K562 (cell line): ENCODE measurements at regions not wholly inside any gene's neighbourhood (a gene's known extent, or its start where the extent isn't known, plus 50 kb on each side); places are given as distances from the start of the nearest gene placed in this dataset.

Experiments
- ATAC-seq: fragments of 200-7000 bp; cut with Tn5 transposase; 3 replicates; pipeline ENCODE4 v1.9.1; 2020; ENCODE audit warnings: moderate library complexity
- BruUV-seq: library from RNA; stranded (reverse); fragments of 400-500 nt; replicated peaks from 2 replicates; lab custom pipeline; 2021; lab: Mats Ljungman, UMichigan
- CTCF ChIA-PET: fragments of 300-600 bp; formaldehyde crosslinking; extraction: SDS; loops from one replicate; lab custom pipeline; 2021; ENCODE audit warnings: low intra/inter-chr PET ratio; lab: Yijun Ruan, JAX
- POLR2A ChIA-PET: fragments of 300-600, 350-650 bp; sonication (Branson Sonifier 250); formaldehyde crosslinking; extraction: SDS; loops from one replicate; lab custom pipeline; 2021; ENCODE audit warnings: antibody characterized with exemption, inconsistent platforms; lab: Yijun Ruan, JAX
- DNase-seq, 4 experiments: peaks; one replicate each; pipeline versions ENCODE4 v3.0.0 to v3.0.0-alpha.2; 2011 to 2018; ENCODE audit warnings: low spot score in 3 of 4, mixed read lengths in 3 of 4; ENCODE audit errors: extremely low read depth in 1 of 4
- FAIRE-seq: peaks from 2 replicates; lab custom pipeline; 2011; peaks lifted over from hg19 to GRCh38; lab: Jason Lieb, UNC
- H2AFZ ChIP-seq: 2 replicates; pipeline ENCODE4 v1.6.0; 2011; ENCODE audit warnings: low read depth, low read length, control low read depth, inconsistent platforms
- H3K27ac ChIP-seq: fragments of 200-600 bp; 3 replicates; pipeline ENCODE4 v1.8.0; 2011; ENCODE audit warnings: low read depth, mild to moderate bottlenecking, control low read depth, inconsistent platforms, low read length, moderate library complexity, mixed read lengths; ENCODE audit errors: extremely low read depth
- H3K27me3 ChIP-seq, 2 experiments: fragments of 300-600 bp in 1 of 2; 2 replicates in 1 of 2; 3 replicates in 1 of 2; pipeline versions ENCODE4 v1.6.0 to v1.8.0; 2011; ENCODE audit warnings: inconsistent platforms in 2 of 2, low read length in 2 of 2, mild to moderate bottlenecking in 1 of 2, mixed read lengths in 1 of 2, moderate library complexity in 1 of 2; ENCODE audit not compliant: control insufficient read depth in 2 of 2, insufficient read depth in 2 of 2
- H3K36me3 ChIP-seq: fragments of 300-600 bp; 3 replicates; pipeline ENCODE4 v1.8.0; 2011; ENCODE audit warnings: mild to moderate bottlenecking, low read length, inconsistent platforms; ENCODE audit not compliant: control insufficient read depth, insufficient read depth
- H3K4me1 ChIP-seq, 2 experiments: fragments of 200-600 bp in 1 of 2; replicated peaks in 1 of 2; 2 replicates in 1 of 2; 3 replicates in 1 of 2; pipeline versions ENCODE4 v1.5.1 to v1.8.0; 2011; ENCODE audit warnings: inconsistent platforms in 2 of 2, low read length in 2 of 2, mild to moderate bottlenecking in 1 of 2, mixed read lengths in 1 of 2, moderate library complexity in 1 of 2; ENCODE audit not compliant: control insufficient read depth in 2 of 2, insufficient read depth in 2 of 2
- H3K4me2 ChIP-seq: 2 replicates; pipeline ENCODE4 v1.6.1; 2011; ENCODE audit warnings: low read length, control low read depth, inconsistent platforms, mixed read lengths; ENCODE audit not compliant: insufficient read depth
- H3K4me3 ChIP-seq: fragments of 200-600 bp; sonication (generic), shearing (Covaris generic); 2 replicates; pipeline ENCODE4 v1.5.1; 2016; ENCODE audit warnings: control low read depth, inconsistent platforms
- H3K79me2 ChIP-seq: fragments of 200-600 bp; 3 replicates; pipeline ENCODE4 v1.8.0; 2011; ENCODE audit warnings: low read length, inconsistent platforms; ENCODE audit not compliant: control insufficient read depth, insufficient read depth
- H3K9ac ChIP-seq, 2 experiments: 2 replicates each; pipeline versions ENCODE4 v1.6.0 to v1.6.1; 2011; ENCODE audit warnings: low read depth in 2 of 2, low read length in 2 of 2, control low read depth in 1 of 2, inconsistent platforms in 1 of 2, mild to moderate bottlenecking in 1 of 2, mixed read lengths in 1 of 2; ENCODE audit not compliant: insufficient read depth in 1 of 2
- H3K9me1 ChIP-seq: one replicate; pipeline ENCODE4 v1.6.0; 2011; ENCODE audit warnings: inconsistent platforms, mild to moderate bottlenecking, low read length, moderate library complexity; ENCODE audit not compliant: control insufficient read depth, insufficient read depth
- H3K9me3 ChIP-seq: replicated peaks from 2 replicates; pipeline ENCODE4 v1.5.1; 2011; ENCODE audit warnings: low read depth, low read length, inconsistent platforms; ENCODE audit not compliant: control insufficient read depth, insufficient read depth
- H4K20me1 ChIP-seq: replicated peaks from 2 replicates; pipeline ENCODE4 v1.6.1; 2011; ENCODE audit warnings: low read length, inconsistent platforms, mixed read lengths; ENCODE audit not compliant: control insufficient read depth, insufficient read depth
- JUNB ChIP-seq: fragments of 450-650 bp; formaldehyde crosslinking; conservative IDR thresholded peaks from 2 replicates; pipeline ENCODE4 v1.4.0; 2020; ENCODE audit warnings: mild to moderate bottlenecking
- KDM1A ChIP-seq, 2 experiments: fragments of 450-650 bp; IDR thresholded peaks; 2 replicates each; pipeline ENCODE4 v1.6.1; 2016; ENCODE audit warnings: mild to moderate bottlenecking in 2 of 2
- MEF2A ChIP-seq: IDR thresholded peaks from 2 replicates; pipeline ENCODE4 v1.6.1; 2011; ENCODE audit warnings: low read depth, mild to moderate bottlenecking, low read length, moderate library complexity; ENCODE audit not compliant: control insufficient read depth
- POLR3G ChIP-seq: IDR thresholded peaks from 2 replicates; pipeline ENCODE4 v1.6.1; 2011; ENCODE audit not compliant: insufficient read length, insufficient replicate concordance; ENCODE audit errors: extremely low read depth
- SAFB ChIP-seq: fragments of 200-400 bp; formaldehyde crosslinking; IDR thresholded peaks from 2 replicates; pipeline ENCODE4 v1.6.1; 2017; ENCODE audit warnings: low read depth, low read length, borderline replicate concordance
- SRF ChIP-seq, 2 experiments: fragments of 250-450, 450-650 bp in 1 of 2; sonication (Bioruptor Pico) in 1 of 2; sonication (generic) in 1 of 2; formaldehyde crosslinking; IDR thresholded peaks; 2 replicates each; pipeline versions ENCODE4 v1.5.0 to v1.5.1; 2020 to 2022; ENCODE audit warnings: mild to moderate bottlenecking in 1 of 2, missing genetic modification reagents in 1 of 2
- WGBS: fragments of 100-300 bp; shearing (Covaris generic); methylation state at CpG from one replicate; pipeline ENCODE4 v1.1.6; 2016; ENCODE audit warnings: low coverage, mixed read lengths; ENCODE audit not compliant: insufficient coverage; ENCODE audit errors: missing lambda C conversion rate; 5-methylcytosine and 5-hydroxymethylcytosine counted together
- in situ Hi-C: fragments of 300-500 bp; cut with MboI; formaldehyde crosslinking; loops from 4 replicates; pipeline ENCODE4 v1.15.0; 2018; ENCODE audit warnings: inconsistent platforms, mixed read lengths
- intact Hi-C: fragments of 100-400 bp; cut with micrococcal nuclease; formaldehyde crosslinking; loops from 2 replicates; pipeline ENCODE4 v1.14.2; 2022
- TF ChIP-seq, protein P1 (sequence below): sonication (generic); formaldehyde crosslinking; IDR thresholded peaks from 2 replicates; pipeline ENCODE4 v1.8.0; 2023; ENCODE audit warnings: missing genetic modification reagents, mild to moderate bottlenecking, borderline replicate concordance

DNA sequence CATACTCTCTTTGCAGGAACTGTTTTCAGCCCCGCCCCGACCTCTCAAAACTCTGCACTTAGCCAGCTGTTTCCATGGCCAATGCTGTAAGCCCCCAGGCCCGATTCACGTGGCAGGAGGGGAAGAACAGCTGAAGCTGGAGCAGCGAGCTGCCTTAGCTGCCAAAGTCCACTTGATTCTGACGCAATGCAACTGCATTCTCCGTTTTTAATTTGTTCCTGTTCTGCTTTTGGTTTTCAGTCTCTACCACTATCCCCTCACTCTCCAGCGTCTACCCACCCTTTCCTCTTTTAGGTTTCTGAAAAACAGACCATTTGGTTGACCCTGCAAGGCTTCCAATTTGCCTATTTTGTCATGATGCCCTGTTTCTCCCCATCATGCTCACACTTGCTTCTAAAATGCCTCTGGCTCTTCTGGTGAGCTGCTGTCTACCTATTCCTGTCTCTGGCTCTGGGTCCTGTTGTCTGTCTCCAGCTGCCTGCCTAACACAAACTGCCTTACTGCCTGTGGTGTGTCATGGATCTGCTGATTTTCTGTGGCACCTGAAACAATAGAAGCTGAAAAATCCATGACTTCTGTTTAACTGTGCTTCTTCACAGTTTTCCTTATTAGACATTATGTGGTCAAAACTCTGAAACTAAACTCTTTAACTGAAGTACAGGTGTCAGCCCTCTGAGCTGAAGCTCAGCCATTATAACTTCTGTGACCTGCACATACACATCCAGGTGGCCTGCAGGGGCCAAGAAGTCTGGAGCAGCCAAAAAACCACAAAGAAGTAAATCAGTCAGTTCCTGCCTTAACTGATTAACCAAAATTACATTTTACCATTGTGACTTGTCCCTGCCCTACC, 160.5 kb upstream of the AGTR2 start:
- intact Hi-C loops (no loop called here), in situ Hi-C loops (no loop called here)
- DNase-seq (no peak), FAIRE-seq (no peak), ATAC-seq (no peak)
- H3K9me1 ChIP-seq, result no peaks in the 10 kb centered on the region
- no peaks in the 10 kb centered on the region for H3K36me3 ChIP-seq
- H3K27ac ChIP-seq, result no peak overlapping the region
- no peaks in the 10 kb centered on the region for H3K27me3 ChIP-seq
- BruUV-seq, result no TSS peak
- CTCF ChIA-PET, result no interaction called here
- H3K9me3 ChIP-seq, result no peaks in the 10 kb centered on the region
- H3K4me3 ChIP-seq, result no peak overlapping the region
- H3K9ac ChIP-seq, result no peak overlapping the region
- no peak overlapping the region for H3K4me2 ChIP-seq
- H2AFZ ChIP-seq, result no peak overlapping the region
- H3K4me1 ChIP-seq, result no peaks in the 10 kb centered on the region
- H3K79me2 ChIP-seq, result no peaks in the 10 kb centered on the region
- 0% methylated on average over 5 of the region's 8 CpGs for WGBS
- TF ChIP-seq JUNB (CRISPR knock-in tag) (no peak), POLR3G (no peak), MEF2A (no peak), SAFB (no peak), SRF (CRISPR knock-in tag; IDR thresholded peaks at IDR 0.05) (no peak), KDM1A (IDR thresholded peaks at IDR 0.05) (no peak)
- TF ChIP-seq, protein P1, sequence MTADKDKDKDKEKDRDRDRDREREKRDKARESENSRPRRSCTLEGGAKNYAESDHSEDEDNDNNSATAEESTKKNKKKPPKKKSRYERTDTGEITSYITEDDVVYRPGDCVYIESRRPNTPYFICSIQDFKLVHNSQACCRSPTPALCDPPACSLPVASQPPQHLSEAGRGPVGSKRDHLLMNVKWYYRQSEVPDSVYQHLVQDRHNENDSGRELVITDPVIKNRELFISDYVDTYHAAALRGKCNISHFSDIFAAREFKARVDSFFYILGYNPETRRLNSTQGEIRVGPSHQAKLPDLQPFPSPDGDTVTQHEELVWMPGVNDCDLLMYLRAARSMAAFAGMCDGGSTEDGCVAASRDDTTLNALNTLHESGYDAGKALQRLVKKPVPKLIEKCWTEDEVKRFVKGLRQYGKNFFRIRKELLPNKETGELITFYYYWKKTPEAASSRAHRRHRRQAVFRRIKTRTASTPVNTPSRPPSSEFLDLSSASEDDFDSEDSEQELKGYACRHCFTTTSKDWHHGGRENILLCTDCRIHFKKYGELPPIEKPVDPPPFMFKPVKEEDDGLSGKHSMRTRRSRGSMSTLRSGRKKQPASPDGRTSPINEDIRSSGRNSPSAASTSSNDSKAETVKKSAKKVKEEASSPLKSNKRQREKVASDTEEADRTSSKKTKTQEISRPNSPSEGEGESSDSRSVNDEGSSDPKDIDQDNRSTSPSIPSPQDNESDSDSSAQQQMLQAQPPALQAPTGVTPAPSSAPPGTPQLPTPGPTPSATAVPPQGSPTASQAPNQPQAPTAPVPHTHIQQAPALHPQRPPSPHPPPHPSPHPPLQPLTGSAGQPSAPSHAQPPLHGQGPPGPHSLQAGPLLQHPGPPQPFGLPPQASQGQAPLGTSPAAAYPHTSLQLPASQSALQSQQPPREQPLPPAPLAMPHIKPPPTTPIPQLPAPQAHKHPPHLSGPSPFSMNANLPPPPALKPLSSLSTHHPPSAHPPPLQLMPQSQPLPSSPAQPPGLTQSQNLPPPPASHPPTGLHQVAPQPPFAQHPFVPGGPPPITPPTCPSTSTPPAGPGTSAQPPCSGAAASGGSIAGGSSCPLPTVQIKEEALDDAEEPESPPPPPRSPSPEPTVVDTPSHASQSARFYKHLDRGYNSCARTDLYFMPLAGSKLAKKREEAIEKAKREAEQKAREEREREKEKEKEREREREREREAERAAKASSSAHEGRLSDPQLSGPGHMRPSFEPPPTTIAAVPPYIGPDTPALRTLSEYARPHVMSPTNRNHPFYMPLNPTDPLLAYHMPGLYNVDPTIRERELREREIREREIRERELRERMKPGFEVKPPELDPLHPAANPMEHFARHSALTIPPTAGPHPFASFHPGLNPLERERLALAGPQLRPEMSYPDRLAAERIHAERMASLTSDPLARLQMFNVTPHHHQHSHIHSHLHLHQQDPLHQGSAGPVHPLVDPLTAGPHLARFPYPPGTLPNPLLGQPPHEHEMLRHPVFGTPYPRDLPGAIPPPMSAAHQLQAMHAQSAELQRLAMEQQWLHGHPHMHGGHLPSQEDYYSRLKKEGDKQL (CRISPR knock-in tag), result no peak
- POLR2A ChIA-PET, result no interaction called here
- no peaks in the 10 kb centered on the region for H4K20me1 ChIP-seq
